HG03457 (cell line): ENCODE measurements at regions not wholly inside any gene's neighbourhood (a gene's known extent, or its start where the extent isn't known, plus 50 kb on each side); places are given as distances from the start of the nearest gene placed in this dataset.

Source experiments
- ATAC-seq: cut with Tn5 transposase; IDR thresholded peaks from one replicate; pipeline ENCODE4 v1.9.1; 2021; ENCODE audit warnings: moderate number of reproducible peaks; ENCODE audit not compliant: unreplicated experiment

DNA sequence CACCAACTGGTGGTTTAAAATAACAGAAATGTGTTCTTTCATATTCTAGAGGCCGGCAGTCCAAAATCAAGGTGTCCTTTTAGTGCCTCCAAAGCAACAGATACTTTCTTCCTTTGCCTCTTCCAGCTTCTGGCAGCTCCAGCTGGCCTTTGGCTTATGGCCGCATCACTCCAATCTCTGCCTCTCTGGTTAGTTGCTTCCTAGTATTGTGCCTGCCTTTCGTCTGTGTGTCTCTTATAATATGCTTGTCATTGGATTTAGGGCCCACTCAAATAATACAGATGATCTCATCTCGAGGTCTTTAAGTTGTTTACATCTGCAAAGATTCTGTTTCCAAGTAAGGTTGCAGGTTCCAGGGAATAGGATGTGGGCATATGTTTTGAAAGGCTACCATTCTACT, 855.2 kb upstream of the ID2 start:
- ATAC-seq, result no peak

DNA sequence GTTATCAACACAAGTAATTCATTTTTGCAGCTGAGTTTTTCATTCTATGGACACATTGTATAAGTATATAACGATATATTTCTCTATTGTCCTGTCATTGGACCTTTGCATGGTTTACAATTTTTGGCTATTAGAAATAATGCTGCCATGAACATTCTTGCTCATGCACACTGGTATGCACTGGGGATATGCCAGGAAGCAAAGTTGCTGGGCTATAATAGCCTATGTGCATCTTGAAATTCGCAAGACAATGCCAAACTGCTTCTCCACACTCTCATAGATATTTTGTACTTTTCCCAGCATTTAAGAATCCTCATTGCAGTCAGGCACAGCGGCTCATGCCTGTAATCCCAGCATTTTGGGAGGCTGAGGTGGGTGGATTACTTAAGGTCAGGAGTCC, 852.6 kb upstream of the ID2 start:
- no peak for ATAC-seq

GRCh38 chr2:7830616-7831015, 851.2 kb upstream of the ID2 start:
- no peak for ATAC-seq

DNA sequence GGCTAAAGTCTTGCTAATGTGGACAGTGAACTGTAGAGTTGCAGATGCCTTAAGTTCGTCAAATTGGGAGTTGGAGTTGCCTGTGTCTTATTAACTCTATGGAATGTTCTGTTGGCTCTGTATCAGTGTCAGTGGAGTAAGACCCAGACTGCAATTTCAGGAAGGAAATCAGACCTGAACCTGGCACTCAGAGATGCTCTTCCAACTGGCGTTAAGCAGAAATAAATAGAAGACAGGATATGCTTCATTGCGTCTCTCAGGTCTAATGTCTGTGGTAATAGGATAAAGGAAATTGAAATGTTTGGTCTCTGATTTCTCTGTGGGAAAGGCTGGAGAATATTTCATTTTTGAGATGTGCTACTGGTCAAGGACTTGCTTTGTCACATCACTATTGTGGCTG, 846.7 kb upstream of the ID2 start:
- no peak for ATAC-seq

- peak; percentile 77 for ATAC-seq
Observed at GRCh38 chr2:7835693-7836680, 845.9 kb upstream of the ID2 start.

DNA sequence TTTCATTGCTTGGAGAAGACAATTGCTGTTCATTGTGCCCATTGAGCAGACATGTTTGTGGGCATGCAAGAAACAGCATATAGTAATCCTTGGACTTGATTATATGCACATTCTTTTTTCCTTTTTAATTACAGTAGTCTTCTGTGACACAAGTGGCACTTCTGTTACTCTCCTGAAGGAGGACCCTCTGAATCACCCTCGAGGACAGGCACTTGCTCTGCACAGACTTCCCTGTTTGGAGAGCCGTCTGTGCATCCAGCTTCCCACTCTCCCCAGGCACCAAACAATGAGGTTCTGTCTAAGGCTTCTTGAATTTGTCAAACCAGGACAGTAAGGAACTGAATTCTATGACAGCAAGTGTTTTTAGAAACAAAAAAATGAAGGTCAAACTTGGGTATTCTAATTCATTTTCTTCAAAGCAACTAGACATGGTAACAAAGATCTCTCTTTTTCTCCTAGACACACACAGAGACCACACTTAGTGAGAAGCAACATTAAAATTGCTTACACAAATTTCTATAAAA, 844.6 kb upstream of the ID2 start:
- no peak for ATAC-seq

DNA sequence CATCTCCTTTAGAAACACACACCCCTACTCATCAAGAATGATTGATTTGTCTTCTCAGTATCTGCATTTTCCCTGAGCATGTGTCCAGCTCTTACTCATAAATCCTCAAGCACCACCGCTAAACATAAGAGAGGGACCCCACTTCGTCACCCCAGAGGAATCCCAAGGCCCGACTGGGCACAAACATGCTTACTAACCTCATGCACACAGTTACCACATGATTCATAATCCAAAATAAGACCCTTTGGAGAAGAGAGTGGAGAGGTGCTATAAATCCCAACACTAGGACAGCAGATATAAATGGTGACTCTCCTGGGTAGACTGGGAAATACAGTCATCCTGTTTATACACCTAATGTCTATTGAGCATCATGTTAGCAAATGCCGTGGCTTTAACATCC, 843.2 kb upstream of the ID2 start:
- ATAC-seq, result no peak

- ATAC-seq, result no peak
Observed at GRCh38 chr2:7840651-7841380, 841.0 kb upstream of the ID2 start.

GRCh38 chr2:7841751-7842150, 840.1 kb upstream of the ID2 start:
- no peak for ATAC-seq

DNA sequence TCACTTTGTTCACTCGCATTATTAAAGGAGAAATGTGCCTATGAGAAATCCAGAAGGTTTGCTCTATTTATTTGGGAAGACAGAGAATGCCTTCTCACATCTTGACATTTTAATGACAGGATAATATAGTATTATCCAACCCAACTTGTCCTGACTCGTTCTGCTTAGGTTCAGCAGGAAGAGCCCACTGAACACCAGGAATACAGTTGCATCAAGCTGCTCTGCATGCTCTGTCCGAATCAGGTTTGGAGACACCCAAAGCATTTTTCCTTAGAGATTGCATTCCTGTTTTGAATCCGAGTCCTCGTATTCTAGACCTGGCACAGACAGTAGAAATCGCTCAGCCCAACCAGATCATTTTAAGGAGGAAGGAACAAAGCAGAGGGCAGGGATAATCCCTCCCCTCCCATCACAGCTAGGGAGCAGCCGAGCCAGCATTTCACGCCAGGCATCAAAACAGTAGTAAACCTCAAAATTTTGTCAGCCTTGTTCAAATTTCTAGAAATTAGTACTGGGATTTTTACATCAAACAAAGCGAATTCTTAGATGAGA, 837.4 kb upstream of the ID2 start:
- ATAC-seq, result no peak

DNA sequence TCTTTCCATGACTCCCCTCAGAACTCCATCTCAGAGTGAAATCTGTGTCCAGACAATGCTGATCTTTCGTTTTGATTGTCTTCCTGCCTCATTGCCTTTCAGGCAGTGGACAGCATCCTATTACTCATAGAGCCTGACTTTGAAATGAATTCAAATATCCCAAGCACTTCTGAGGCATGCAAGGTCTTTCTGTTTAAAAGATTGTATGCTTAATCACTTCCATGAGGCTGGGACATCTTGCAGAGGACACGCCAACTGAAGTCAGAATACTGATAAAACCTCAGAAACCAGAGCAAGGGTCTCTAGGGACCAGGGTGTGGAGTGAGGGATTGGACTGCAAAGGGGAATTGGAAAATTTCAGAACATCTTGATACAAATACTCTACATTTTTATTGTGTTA, 836.5 kb upstream of the ID2 start:
- ATAC-seq, result no peak

GRCh38 chr2:7846607-7847006, 835.2 kb upstream of the ID2 start:
- no peak for ATAC-seq

DNA sequence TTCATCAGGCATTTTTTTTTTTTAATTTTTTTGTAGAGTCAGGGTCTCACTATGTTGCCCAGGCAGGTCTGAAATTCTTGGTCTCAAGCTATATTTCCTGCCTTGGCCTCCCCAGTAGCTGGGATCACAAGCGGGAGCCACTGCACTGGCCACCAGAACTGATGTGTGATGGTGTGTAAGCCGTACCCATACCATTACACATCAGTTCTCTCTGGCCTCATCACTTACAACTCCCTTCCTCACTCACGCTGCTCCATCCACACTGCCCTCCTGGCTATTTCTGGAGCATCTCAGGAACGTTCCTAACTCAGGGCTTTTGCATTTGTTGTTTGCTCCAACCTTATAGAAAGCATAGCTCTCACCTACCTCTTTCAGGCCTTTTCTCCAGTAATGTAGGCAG, 834.5 kb upstream of the ID2 start:
- ATAC-seq, result no peak

DNA sequence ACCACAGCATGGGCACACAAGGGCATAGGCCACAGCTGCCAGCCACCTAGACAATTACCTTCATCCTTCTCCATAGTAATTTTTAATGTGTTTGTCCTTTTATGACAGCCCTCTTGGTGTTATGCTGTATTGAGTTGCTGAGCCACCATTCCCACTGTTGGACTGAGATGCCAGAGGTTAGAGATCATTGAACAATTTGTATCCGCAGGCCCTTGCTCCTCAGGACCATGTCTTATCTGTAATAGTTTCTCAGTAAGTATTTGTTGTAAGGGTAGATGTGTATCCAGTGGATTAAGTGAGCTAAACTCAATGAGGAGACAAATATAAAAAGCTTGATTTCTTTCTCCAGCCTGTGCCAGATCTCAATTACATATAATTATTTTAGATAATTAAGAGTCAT, 832.8 kb upstream of the ID2 start:
- no peak for ATAC-seq

GRCh38 chr2:7849531-7849930, 832.3 kb upstream of the ID2 start:
- ATAC-seq, result no peak

DNA sequence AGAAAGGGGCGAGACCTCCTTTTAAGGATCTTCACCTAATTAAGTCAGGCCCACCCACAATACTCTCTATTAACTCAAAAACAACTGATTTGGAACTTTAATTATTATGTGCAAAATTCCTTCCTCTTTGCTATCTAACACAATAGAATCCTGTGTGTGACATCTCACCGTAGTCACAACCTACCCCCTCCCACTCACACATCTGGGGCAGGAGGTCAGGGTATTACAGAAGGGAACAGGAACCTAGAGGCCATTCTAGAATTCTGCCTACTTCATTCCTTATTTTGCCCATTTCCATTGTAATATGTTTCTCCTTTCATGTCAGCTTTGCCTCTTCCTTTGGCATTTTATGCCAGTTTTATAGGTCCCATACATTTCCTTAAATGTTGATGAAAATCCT, 829.3 kb upstream of the ID2 start:
- ATAC-seq, result no peak

- no peak for ATAC-seq
Observed at GRCh38 chr2:7857904-7858303, 824.0 kb upstream of the ID2 start.

DNA sequence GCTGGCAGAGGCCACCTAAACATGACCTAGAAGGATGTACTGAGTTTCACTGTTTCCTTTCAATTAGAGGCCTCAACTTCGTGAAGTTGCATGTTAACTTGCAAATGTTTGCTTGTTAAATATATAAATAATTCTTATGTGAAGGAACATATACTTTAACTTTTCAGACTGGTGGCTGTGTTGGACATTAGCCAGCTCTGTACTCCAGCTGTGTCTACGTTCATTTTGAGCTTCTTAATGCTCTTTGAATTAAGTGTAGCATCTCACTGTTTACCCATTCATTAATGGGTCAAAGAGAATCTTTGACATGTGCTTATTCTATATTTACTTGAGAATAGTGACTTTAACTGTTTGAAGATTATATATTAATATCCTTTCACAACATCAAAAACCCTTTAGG, 823.2 kb upstream of the ID2 start:
- ATAC-seq, result no peak

- ATAC-seq, result no peak
Observed at GRCh38 chr2:7860693-7861092, 821.2 kb upstream of the ID2 start.

DNA sequence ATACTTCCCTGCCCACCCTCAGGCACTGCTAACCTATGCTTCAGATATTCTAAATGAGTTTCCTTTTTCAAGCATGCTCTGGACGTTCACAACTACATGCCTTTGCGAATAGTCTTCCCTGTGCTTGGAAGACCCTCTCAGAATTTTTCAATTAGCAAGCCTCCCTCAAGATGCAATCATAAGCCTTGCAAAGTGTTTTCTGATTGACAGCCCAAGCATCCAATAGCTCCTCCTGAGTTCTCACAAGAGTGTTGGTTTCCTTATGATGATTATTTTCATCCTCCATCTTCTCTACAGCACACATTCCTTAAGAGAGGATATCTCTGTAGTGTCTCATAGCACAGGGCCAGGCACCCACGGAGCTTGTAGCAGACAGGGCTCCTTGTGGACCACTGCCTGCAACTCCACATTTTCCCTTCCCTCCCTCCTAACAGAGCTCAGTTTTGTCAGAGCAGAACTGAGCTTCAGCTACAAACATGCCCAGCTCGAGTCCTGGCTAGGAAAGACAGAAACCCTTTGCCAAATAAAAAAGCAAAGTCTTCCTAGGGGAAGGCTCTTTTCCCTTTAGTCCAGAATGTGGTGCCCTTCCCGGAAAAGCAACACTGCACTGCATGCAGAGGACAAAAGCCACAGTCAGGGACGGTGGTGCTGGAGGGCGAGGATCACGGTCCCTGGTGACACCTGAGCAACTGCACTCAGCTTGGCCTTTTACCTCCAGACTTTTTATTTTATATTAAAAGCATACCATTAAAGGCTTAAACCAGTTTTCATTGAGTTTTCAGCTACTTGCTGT, 819.8 kb upstream of the ID2 start:
- no peak for ATAC-seq

DNA sequence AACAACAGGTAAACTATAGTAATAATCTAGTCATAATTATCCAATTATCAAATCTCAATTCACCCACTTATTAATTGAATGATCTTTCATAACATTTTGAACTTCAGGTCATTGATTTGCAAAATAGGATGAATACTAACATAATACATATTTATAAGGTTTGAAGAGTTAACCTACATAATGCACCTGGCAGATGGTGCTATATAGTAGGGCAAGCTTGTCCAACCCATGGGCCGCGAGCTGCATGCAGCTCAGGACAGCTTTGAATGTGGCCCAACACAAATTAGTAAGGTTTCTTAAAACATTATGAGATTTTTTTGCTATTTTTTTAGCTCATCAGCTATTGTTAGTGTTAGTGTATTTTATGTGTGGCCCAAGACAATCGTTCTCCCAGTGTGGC, 815.8 kb upstream of the ID2 start:
- no peak for ATAC-seq
